Gastroesophageal sphincter (tissue), 4 donors: ENCODE measurements at regions not wholly inside any gene's neighbourhood (a gene's known extent, or its start where the extent isn't known, plus 50 kb on each side); places are given as distances from the start of the nearest gene placed in this dataset.

Source experiments
- ATAC-seq: fragments of 150-250 bp; one replicate; pipeline ENCODE4 v1.9.1; 2016; ENCODE audit warnings: mild to moderate bottlenecking, moderate library complexity
- H3K27ac ChIP-seq, 4 donors: fragments of 200-600 bp; sonication (generic) in 3 of 4; 1 replicate in 3 of 4; 2 replicates in 1 of 4; pipeline ENCODE4 v1.5.1; 2016 to 2019
- H3K27me3 ChIP-seq: fragments of 200-600 bp; sonication (generic); one replicate; pipeline ENCODE4 v1.5.1; 2019
- H3K36me3 ChIP-seq, 2 donors: fragments of 200-600 bp; sonication (generic); one replicate each; pipeline ENCODE4 v1.5.1; 2019; ENCODE audit warnings: control low read depth in 1 of 2
- H3K4me1 ChIP-seq, 3 donors: fragments of 200-600 bp; sonication (generic); 1 replicate in 2 of 3; 2 replicates in 1 of 3; pipeline ENCODE4 v1.5.1; 2016 to 2019; ENCODE audit warnings: control low read depth in 2 of 3
- H3K4me3 ChIP-seq, 2 donors: fragments of 200-600 bp; sonication (generic); one replicate each; pipeline ENCODE4 v1.5.1; 2019; ENCODE audit warnings: mild to moderate bottlenecking in 1 of 2, moderate library complexity in 1 of 2
- H3K9me3 ChIP-seq, 3 donors: fragments of 200-600 bp; sonication (generic); one replicate each; pipeline ENCODE4 v1.5.1; 2017 to 2019; ENCODE audit warnings: control low read depth in 2 of 3
- EP300 ChIP-seq: sonication (generic); formaldehyde crosslinking; IDR thresholded peaks from one replicate; pipeline ENCODE4 v1.6.1; 2017; ENCODE audit warnings: antibody characterized with exemption, mild to moderate bottlenecking
- POLR2A ChIP-seq, 2 donors: fragments of 450-650 bp; IDR thresholded peaks; one replicate each; pipeline ENCODE4 v1.6.1; 2017; ENCODE audit warnings: antibody characterized with exemption in 2 of 2, mild to moderate bottlenecking in 2 of 2, moderate library complexity in 1 of 2
- POLR2AphosphoS5 ChIP-seq: sonication (generic); formaldehyde crosslinking; IDR thresholded peaks from one replicate; pipeline ENCODE4 v1.6.1; 2017; ENCODE audit warnings: antibody characterized with exemption
- WGBS, 2 donors: methylation state at CpG; one replicate each; pipeline ENCODE4 v1.1.5; 2018; ENCODE audit warnings: low coverage in 1 of 2; 5-methylcytosine and 5-hydroxymethylcytosine counted together
- TF ChIP-seq, protein P1 (sequence below), 4 experiments: fragments of 200-600 bp in 2 of 4; fragments of 450-650 bp in 2 of 4; sonication (generic) in 1 of 4; IDR thresholded peaks; one replicate each; pipeline ENCODE4 v1.5.1; 2017 to 2019; ENCODE audit warnings: antibody characterized with exemption in 4 of 4, mild to moderate bottlenecking in 2 of 4, moderate library complexity in 2 of 4

- H3K4me3 ChIP-seq, result no peak overlapping the region
- 69 to 79% methylated on average over 3 to 4 of the region's 4 CpGs for whole genome bisulfite sequencing, 2 donors
- no peaks in the 10 kb centered on the region for H3K9me3 ChIP-seq
- no peaks in the 10 kb centered on the region for H3K36me3 ChIP-seq
- H3K27me3 ChIP-seq, result no peaks in the 10 kb centered on the region
- H3K27ac ChIP-seq, result no peak overlapping the region
- no peaks in the 10 kb centered on the region for H3K4me1 ChIP-seq
- no peak for TF ChIP-seq POLR2A (IDR thresholded peaks at IDR 0.05)
- TF ChIP-seq POLR2AphosphoS5, result no peak
- TF ChIP-seq, protein P1, sequence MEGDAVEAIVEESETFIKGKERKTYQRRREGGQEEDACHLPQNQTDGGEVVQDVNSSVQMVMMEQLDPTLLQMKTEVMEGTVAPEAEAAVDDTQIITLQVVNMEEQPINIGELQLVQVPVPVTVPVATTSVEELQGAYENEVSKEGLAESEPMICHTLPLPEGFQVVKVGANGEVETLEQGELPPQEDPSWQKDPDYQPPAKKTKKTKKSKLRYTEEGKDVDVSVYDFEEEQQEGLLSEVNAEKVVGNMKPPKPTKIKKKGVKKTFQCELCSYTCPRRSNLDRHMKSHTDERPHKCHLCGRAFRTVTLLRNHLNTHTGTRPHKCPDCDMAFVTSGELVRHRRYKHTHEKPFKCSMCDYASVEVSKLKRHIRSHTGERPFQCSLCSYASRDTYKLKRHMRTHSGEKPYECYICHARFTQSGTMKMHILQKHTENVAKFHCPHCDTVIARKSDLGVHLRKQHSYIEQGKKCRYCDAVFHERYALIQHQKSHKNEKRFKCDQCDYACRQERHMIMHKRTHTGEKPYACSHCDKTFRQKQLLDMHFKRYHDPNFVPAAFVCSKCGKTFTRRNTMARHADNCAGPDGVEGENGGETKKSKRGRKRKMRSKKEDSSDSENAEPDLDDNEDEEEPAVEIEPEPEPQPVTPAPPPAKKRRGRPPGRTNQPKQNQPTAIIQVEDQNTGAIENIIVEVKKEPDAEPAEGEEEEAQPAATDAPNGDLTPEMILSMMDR (IDR thresholded peaks at IDR 0.05), result no peak
- no peak for TF ChIP-seq EP300
- ATAC-seq, result no peak
Observed at GRCh38 chr16:64202571-64202970, 919.3 kb downstream of the CDH11 start.

GRCh38 chr16:64196444-64196843 is 925.4 kb downstream of the CDH11 start:
- no peak for TF ChIP-seq POLR2AphosphoS5
- no peak overlapping the region for H3K4me3 ChIP-seq
- H3K27ac ChIP-seq, result no peak overlapping the region
- H3K4me1 ChIP-seq, result no peaks in the 10 kb centered on the region
- H3K27me3 ChIP-seq, result no peaks in the 10 kb centered on the region
- 50 to 83% methylated on average over 1 of the region's 1 CpG for WGBS, 2 donors
- no peak for ATAC-seq
- H3K9me3 ChIP-seq, result no peaks in the 10 kb centered on the region
- H3K36me3 ChIP-seq, result no peaks in the 10 kb centered on the region

DNA sequence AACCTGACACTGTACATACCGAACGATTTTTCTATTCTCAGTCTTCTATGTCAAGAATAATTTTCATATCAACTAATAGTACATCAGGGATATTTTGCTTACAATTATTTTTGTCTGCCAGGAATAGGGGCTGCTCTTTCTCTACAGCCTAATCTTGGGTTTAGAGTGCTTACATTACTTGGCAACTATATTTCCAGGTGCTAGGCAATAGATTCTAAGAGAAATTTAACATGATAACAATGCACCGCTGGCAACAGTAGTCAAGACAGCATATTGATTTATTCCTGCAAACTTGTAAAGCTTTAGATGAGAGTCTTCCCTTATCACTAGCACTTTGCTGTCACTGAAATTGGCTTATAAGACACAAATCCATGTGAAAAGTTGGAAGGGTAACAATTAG is 935.9 kb downstream of the CDH11 start:
- 25 to 49% methylated on average over 3 of the region's 3 CpGs for WGBS, 2 donors
- H3K9me3 ChIP-seq, result no peaks in the 10 kb centered on the region
- H3K36me3 ChIP-seq, result no peaks in the 10 kb centered on the region
- H3K4me1 ChIP-seq, result peaks cover 0 to 9% (median 0%) of the 10 kb centered on the region in 3 donors
- H3K27me3 ChIP-seq, result no peaks in the 10 kb centered on the region
- no peak overlapping the region for H3K27ac ChIP-seq
- TF ChIP-seq POLR2AphosphoS5 (no peak), EP300 (no peak), POLR2A (IDR thresholded peaks at IDR 0.05) (no peak)
- TF ChIP-seq, protein P1 (IDR thresholded peaks at IDR 0.05), result no peak
- H3K4me3 ChIP-seq, result no peak overlapping the region
- no peak for ATAC-seq

DNA sequence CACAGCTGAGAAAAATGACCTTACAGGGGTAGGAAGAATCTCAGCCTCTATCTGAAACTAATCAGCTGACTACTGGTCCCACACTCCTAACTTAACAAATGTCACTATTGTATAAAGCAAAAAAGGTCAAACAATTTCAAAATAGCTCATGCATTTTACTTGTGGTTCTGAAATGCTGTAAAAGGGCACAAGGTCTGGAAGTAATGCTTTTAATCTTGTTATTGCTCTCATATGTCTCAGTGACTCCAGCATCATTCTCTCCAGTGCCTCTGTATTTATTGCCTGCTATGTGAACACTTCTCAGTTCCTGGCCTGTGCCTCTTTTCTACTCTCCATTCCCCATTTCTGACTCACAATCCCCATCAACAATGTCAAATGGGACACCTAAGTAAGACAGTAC is 937.7 kb downstream of the CDH11 start:
- Histone ChIP-seq H3K4me3 (no peak overlapping the region), H3K9me3 (peaks cover 0 to under 1% (median 0%) of the 10 kb centered on the region in 3 donors), H3K27me3 (no peaks in the 10 kb centered on the region), H3K36me3 (no peaks in the 10 kb centered on the region), H3K27ac (no peak overlapping the region), H3K4me1 (peaks cover 0 to 9% (median 0%) of the 10 kb centered on the region in 3 donors)
- TF ChIP-seq POLR2A (IDR thresholded peaks at IDR 0.05) (no peak), EP300 (no peak)
- no peak for ATAC-seq

DNA sequence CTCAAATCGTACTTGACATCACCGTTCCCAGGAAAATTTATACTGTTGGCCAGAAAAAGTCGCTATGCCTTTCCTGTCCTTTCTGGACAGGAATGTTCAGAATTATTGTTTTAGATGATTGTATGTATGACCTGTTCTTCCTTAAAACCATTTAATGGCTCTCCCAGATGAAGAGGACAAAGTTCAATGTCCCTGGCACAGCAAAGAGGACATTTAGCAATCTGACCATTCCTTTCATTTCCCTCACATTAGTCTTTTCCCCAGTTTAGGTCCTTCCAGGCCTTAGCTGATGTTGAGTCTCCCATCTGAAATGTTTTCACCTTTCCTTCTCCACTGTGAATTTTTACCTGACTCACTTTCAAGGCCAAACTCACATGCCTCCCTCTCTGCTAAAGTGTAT is 938.9 kb downstream of the CDH11 start:
- TF ChIP-seq POLR2AphosphoS5, result peak; percentile 49
- TF ChIP-seq EP300, result no peak
- TF ChIP-seq POLR2A (IDR thresholded peaks at IDR 0.05), result no peak
- TF ChIP-seq, protein P1 (IDR thresholded peaks at IDR 0.05), result no peak
- H3K4me1 ChIP-seq, result peaks cover 0 to 9% (median 0%) of the 10 kb centered on the region in 3 donors
- 82 to 87% methylated on average over 3 of the region's 3 CpGs for WGBS, 2 donors

DNA sequence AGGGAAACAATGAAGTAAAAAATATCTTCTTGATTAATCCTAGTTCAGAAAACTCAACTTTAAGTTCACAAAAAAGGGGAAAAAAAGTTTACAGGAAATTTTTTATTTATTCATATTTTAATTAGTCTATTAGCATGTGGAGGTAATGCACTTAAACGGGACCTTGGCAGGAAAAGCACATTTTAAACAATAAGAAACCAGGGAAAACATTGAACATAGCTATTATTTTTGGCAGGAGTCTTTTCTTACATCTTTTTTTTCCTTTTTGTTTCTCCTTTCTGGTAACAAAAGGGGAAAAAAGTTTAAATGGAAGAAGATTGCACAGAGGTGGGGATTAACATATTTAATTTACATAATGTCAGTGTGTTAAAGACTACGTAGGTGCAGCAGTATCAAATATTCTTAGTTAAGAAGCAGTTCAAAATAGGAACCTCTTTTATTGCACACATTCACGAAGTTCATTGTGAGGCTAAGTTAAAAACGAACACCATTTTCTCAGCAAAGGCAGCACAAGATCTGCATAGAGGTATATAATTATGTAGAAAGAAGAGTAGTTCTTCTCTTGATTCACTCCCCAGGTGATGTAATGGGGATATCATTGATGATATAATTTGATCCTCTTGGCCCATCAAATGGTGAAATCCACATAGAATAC is 940.5 kb downstream of the CDH11 start:
- WGBS, 2 donors, result 38 to 56% methylated on average over 4 of the region's 4 CpGs
- TF ChIP-seq EP300 (no peak), POLR2A (IDR thresholded peaks at IDR 0.05) (no peak), POLR2AphosphoS5 (no peak)
- TF ChIP-seq, protein P1 (IDR thresholded peaks at IDR 0.05), result no peak
- ATAC-seq, result no peak
- Histone ChIP-seq H3K36me3 (no peaks in the 10 kb centered on the region), H3K27ac (no peak overlapping the region), H3K4me1 (peaks cover 0 to 9% (median 0%) of the 10 kb centered on the region in 3 donors), H3K4me3 (no peak overlapping the region), H3K9me3 (peaks cover 0 to 17% (median 0%) of the 10 kb centered on the region in 3 donors), H3K27me3 (no peaks in the 10 kb centered on the region)

More for the DNA sequence above, 938.9 kb downstream of the CDH11 start:
- Histone ChIP-seq H3K27me3 (no peaks in the 10 kb centered on the region), H3K36me3 (no peaks in the 10 kb centered on the region), H3K9me3 (peaks cover 0 to 12% (median 0%) of the 10 kb centered on the region in 3 donors), H3K4me3 (no peak overlapping the region), H3K27ac (no peak overlapping the region)
- no peak for ATAC-seq
